HEK293T (cell line): ENCODE measurements at regions not wholly inside any gene's neighbourhood (a gene's known extent, or its start where the extent isn't known, plus 50 kb on each side); places are given as distances from the start of the nearest gene placed in this dataset.

Experiments
- CTCF ChIA-PET: fragments of 350-600 bp; formaldehyde crosslinking; extraction: SDS; loops from one replicate; lab custom pipeline; 2021; ENCODE audit warnings: antibody characterized with exemption, inconsistent platforms; lab: Yijun Ruan, JAX
- POLR2A ChIA-PET: fragments of 350-600 bp; formaldehyde crosslinking; extraction: SDS; loops from one replicate; lab custom pipeline; 2020; ENCODE audit warnings: antibody characterized with exemption, inconsistent platforms; lab: Yijun Ruan, JAX
- DNase-seq: peaks from one replicate; pipeline ENCODE4 v3.0.0; 2012; ENCODE audit warnings: mixed read lengths; ENCODE audit errors: extremely low spot score
- ARNT ChIP-seq: fragments of 450-650 bp; IDR thresholded peaks from 2 replicates; pipeline ENCODE4 v1.6.1; 2017; ENCODE audit warnings: mild to moderate bottlenecking
- BHLHE40 ChIP-seq: fragments of 450-650 bp; IDR thresholded peaks from 2 replicates; pipeline ENCODE4 v1.6.1; 2016; ENCODE audit warnings: mild to moderate bottlenecking, moderate library complexity, borderline replicate concordance
- CTBP1 ChIP-seq: fragments of 450-650 bp; IDR thresholded peaks from 2 replicates; pipeline ENCODE4 v1.6.1; 2016; ENCODE audit warnings: borderline replicate concordance
- ELF4 ChIP-seq: fragments of 450-650 bp; IDR thresholded peaks from 2 replicates; pipeline ENCODE4 v1.6.1; 2017; ENCODE audit warnings: antibody characterized with exemption
- FOXA1 ChIP-seq: fragments of 450-650 bp; IDR thresholded peaks from 2 replicates; pipeline ENCODE4 v1.6.1; 2016; ENCODE audit warnings: mild to moderate bottlenecking
- FOXK2 ChIP-seq: fragments of 450-650 bp; IDR thresholded peaks from 2 replicates; pipeline ENCODE4 v1.6.1; 2016; ENCODE audit warnings: mild to moderate bottlenecking
- FOXM1 ChIP-seq: fragments of 450-650 bp; IDR thresholded peaks from 2 replicates; pipeline ENCODE4 v1.6.1; 2017; ENCODE audit warnings: mild to moderate bottlenecking, borderline replicate concordance
- HDGF ChIP-seq: fragments of 450-650 bp; IDR thresholded peaks from 2 replicates; pipeline ENCODE4 v1.6.1; 2017; ENCODE audit warnings: antibody characterized with exemption, borderline replicate concordance
- L3MBTL2 ChIP-seq: fragments of 450-650 bp; conservative IDR thresholded peaks from 2 replicates; pipeline ENCODE4 v1.6.1; 2016; ENCODE audit warnings: mild to moderate bottlenecking
- LEF1 ChIP-seq: fragments of 450-650 bp; IDR thresholded peaks from 2 replicates; pipeline ENCODE4 v1.6.1; 2017; ENCODE audit warnings: mild to moderate bottlenecking, borderline replicate concordance
- NFRKB ChIP-seq: fragments of 450-650 bp; IDR thresholded peaks from 2 replicates; pipeline ENCODE4 v1.6.1; 2016; ENCODE audit warnings: mild to moderate bottlenecking, moderate library complexity
- PKNOX1 ChIP-seq: fragments of 450-650 bp; IDR thresholded peaks from 2 replicates; pipeline ENCODE4 v1.6.1; 2016
- SP1 ChIP-seq: fragments of 450-650 bp; IDR thresholded peaks from 2 replicates; pipeline ENCODE4 v1.6.1; 2017
- SUZ12 ChIP-seq: fragments of 450-650 bp; IDR thresholded peaks from 2 replicates; pipeline ENCODE4 v1.6.1; 2016; ENCODE audit warnings: mild to moderate bottlenecking
- TARDBP ChIP-seq: fragments of 450-650 bp; IDR thresholded peaks from 2 replicates; pipeline ENCODE4 v1.6.1; 2016
- ZNF384 ChIP-seq: fragments of 450-650 bp; IDR thresholded peaks from 2 replicates; pipeline ENCODE4 v1.6.1; 2016

- CTCF ChIA-PET: no interaction called here
- POLR2A ChIA-PET: no interaction called here
- TF ChIP-seq FOXM1 (no peak), ZNF384 (no peak), L3MBTL2 (no peak), PKNOX1 (no peak), HDGF (no peak), LEF1 (no peak), SP1 (no peak), CTBP1 (no peak), NFRKB (no peak), TARDBP (no peak), ARNT (no peak), FOXA1 (no peak), ELF4 (no peak), BHLHE40 (no peak), SUZ12 (no peak), FOXK2 (no peak)
- no peak for DNase-seq
Measured at GRCh38 chr16:16778332-16778731, 399.4 kb downstream of the NPIPA7 start.

GRCh38 chr16:16780588-16780987 lies 401.6 kb downstream of the NPIPA7 start:
- DNase-seq: no peak
- no peak for TF ChIP-seq SP1
- ChIA-PET POLR2A (no interaction called here), CTCF (no interaction called here)

GRCh38 chr16:16782153-16782552 lies 403.2 kb downstream of the NPIPA7 start:
- DNase-seq: no peak
- CTCF ChIA-PET: no interaction called here
- POLR2A ChIA-PET: no interaction called here
- TF ChIP-seq SP1: no peak
- TF ChIP-seq CTBP1: no peak
- TF ChIP-seq ARNT: no peak
- TF ChIP-seq PKNOX1: no peak
- TF ChIP-seq ELF4: no peak
- no peak for TF ChIP-seq LEF1
- TF ChIP-seq L3MBTL2: no peak
- no peak for TF ChIP-seq ZNF384
- no peak for TF ChIP-seq FOXM1
- TF ChIP-seq SUZ12: no peak
- TF ChIP-seq NFRKB: no peak
- TF ChIP-seq FOXA1: no peak
- TF ChIP-seq TARDBP: no peak
- TF ChIP-seq HDGF: no peak
- TF ChIP-seq BHLHE40: no peak

- TF ChIP-seq TARDBP (no peak), SUZ12 (no peak), NFRKB (no peak), HDGF (no peak), CTBP1 (no peak), PKNOX1 (no peak)
- POLR2A ChIA-PET: no interaction called here
- CTCF ChIA-PET: no interaction called here
- no peak for DNase-seq
Measured at GRCh38 chr16:16788004-16788403, 409.1 kb downstream of the NPIPA7 start.

- DNase-seq: no peak
- ChIA-PET CTCF (no interaction called here), POLR2A (no interaction called here)
- TF ChIP-seq CTBP1: no peak
- no peak for TF ChIP-seq FOXM1
- no peak for TF ChIP-seq NFRKB
- no peak for TF ChIP-seq FOXK2
- TF ChIP-seq L3MBTL2: no peak
- TF ChIP-seq TARDBP: no peak
- no peak for TF ChIP-seq HDGF
- no peak for TF ChIP-seq ELF4
- no peak for TF ChIP-seq LEF1
- no peak for TF ChIP-seq ZNF384
- TF ChIP-seq ARNT: no peak
- TF ChIP-seq PKNOX1: no peak
- TF ChIP-seq FOXA1: no peak
Measured at GRCh38 chr16:16790597-16790996, 411.7 kb downstream of the NPIPA7 start.

GRCh38 chr16:16791051-16791450 lies 412.1 kb downstream of the NPIPA7 start:
- no peak for DNase-seq
- ChIA-PET CTCF (no interaction called here), POLR2A (no interaction called here)
- TF ChIP-seq PKNOX1 (no peak), ZNF384 (no peak)
